Astrocyte of the spinal cord (primary cell): ENCODE measurements at regions not wholly inside any gene's neighbourhood (a gene's known extent, or its start where the extent isn't known, plus 50 kb on each side); places are given as distances from the start of the nearest gene placed in this dataset.

Experiments
- DNase-seq: peaks from one replicate; pipeline ENCODE4 v3.0.0; 2011; ENCODE audit warnings: low read depth, low spot score
- H3K4me3 ChIP-seq: 2 replicates; pipeline ENCODE4 v1.5.1; 2011; ENCODE audit warnings: low read depth, mild to moderate bottlenecking, low read length, moderate library complexity
- CTCF ChIP-seq: IDR thresholded peaks from 2 replicates; pipeline ENCODE4 v1.5.1; 2012; ENCODE audit warnings: low read depth, mild to moderate bottlenecking, low read length, inconsistent platforms
- in situ Hi-C: cut with HindIII; loops from 2 replicates; pipeline ENCODE4 v1.10.0; 2017; ENCODE audit warnings: low sequenced_read_pairs

- DNase-seq, result no peak
- H3K4me3 ChIP-seq, result no peak overlapping the region
- no peak for TF ChIP-seq CTCF
- in situ Hi-C loops, result no loop called here
Measured at GRCh38 chr14:94893411-94894160, 123.7 kb upstream of the GSC start.

DNA sequence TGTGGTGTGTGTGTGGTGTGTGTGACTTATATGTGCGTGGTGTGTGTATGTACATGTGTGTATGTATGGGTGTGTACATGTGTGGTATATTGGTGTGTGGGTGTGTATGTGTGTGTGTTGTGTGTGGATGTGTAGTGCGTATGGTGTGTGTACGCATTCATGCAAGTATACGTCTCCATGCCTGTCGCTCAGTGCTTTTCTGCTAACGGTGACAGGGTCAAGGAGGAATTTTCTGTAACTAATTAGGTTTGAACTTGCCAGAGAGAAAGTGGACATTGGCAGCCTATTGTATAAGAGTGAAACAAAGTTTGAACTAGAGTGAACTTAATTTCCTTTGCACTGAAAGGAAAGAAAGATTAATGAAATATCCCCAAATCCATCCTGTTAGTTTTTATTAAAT is 120.9 kb upstream of the GSC start:
- in situ Hi-C loops, result no loop called here
- no peak for TF ChIP-seq CTCF
- H3K4me3 ChIP-seq, result no peak overlapping the region
- no peak for DNase-seq

DNA sequence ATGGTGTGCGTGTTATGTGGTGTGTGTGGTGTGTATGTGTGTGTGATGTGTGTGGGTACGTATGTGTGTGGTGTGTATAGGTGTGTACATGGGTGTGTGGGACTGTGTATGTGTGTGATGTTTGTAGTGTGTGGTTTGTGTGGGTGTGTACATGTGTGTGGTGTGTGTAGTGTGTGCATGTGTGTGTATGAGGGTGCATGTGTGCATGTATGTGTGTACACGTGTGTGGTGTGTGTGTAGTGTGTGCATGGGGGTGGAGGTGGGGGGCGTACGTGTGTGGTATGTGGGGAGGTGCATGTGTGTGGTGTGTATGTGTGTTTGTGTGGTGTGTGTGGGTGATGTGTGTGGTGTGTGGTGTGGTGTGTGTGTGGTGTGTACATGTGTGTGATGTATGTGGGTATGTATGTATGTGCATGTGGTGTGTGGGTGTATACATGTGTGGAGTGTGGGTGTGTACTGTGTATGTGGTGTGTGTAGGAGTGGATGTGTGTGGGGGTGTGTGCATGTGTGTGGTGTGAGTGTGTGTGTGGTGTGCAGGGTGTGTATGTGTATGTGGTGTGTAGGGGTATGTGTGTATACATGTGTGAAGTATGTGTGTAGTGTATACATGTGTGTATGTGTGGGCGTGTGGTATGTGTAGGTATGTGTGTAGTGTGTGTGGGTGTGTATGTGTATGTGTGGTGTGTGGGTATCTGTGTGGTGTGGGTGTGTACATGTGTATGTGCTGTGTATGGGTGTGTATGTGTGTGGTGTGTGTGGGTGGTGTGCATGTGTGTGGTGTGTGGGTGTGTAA is 119.8 kb upstream of the GSC start:
- no peak overlapping the region for H3K4me3 ChIP-seq
- DNase-seq, result no peak
- in situ Hi-C loops, result no loop called here
- TF ChIP-seq CTCF, result no peak

DNA sequence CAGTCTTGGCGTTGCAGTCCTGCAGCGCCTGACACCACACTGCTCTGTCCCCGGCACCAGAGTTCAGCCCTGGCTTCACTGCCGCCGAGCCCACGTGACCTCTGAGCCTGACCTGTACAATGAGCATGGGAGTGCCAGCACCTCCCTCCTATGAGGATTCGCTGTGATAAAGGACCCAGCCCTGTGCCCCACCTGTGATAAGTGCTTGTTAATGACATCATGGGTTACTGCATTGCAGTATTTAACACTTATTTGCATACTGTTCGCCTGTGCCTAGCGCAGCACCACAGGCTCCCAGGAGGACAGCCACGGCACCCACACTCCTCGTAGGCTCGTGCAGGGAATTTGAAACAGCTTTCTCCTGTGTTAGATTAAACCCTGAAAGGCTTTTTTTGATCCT is 118.2 kb upstream of the GSC start:
- no peak for DNase-seq
- H3K4me3 ChIP-seq, result no peak overlapping the region
- no peak for TF ChIP-seq CTCF
- in situ Hi-C loops, result no loop called here

GRCh38 chr14:94887591-94887990 is 117.7 kb upstream of the GSC start:
- H3K4me3 ChIP-seq, result no peak overlapping the region
- DNase-seq, result no peak
- TF ChIP-seq CTCF, result no peak
- in situ Hi-C loops, result no loop called here

DNA sequence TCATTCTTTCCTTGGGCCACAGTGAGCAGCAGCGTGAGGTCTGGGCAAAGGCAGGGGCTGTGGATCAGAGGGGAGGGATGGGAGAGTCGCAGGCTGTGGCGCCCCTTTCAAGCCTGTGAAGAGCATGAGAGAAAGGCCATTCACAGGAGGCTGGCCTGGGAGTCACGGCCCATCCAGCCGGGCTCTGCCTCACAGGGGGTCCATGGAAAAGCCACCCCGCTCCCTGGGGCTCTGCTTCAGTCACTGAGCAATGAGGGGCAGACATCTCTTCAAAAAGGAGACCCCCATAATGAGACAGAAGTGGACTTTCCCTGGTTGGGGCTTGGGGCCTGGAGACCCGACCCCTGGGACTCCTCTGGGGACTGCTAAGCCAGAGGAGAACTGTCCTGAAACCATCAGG is 117.0 kb upstream of the GSC start:
- no peak overlapping the region for H3K4me3 ChIP-seq
- in situ Hi-C loops, result no loop called here
- TF ChIP-seq CTCF, result no peak
- no peak for DNase-seq
